NCI-H187 (cell line): ENCODE measurements at regions not wholly inside any gene's neighbourhood (a gene's known extent, or its start where the extent isn't known, plus 50 kb on each side); places are given as distances from the start of the nearest gene placed in this dataset.

Experiments
- DNase-seq, 2 experiments: peaks; one replicate each; lab custom pipeline; 2025; lab: John Stamatoyannopoulos, UW

DNA sequence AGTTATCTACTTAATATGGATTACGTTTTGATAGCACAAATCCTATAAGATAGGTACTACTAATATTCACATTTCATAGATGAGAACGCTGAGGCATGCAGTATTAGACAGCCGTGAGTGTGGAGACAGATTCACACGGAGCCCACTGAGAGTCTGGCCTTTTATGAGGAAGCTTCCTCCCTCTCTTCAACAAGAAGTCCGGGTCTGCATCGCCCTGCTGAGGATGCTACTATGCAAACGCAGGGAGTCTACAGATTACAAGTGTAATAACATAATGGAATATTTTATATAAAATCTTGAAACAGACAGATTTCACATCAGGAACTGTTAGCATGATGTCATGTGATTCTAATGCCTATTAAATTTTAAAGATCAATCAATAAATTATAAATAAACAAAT, 255.9 kb upstream of the GLI3 start:
- DNase-seq = no peak

DNA sequence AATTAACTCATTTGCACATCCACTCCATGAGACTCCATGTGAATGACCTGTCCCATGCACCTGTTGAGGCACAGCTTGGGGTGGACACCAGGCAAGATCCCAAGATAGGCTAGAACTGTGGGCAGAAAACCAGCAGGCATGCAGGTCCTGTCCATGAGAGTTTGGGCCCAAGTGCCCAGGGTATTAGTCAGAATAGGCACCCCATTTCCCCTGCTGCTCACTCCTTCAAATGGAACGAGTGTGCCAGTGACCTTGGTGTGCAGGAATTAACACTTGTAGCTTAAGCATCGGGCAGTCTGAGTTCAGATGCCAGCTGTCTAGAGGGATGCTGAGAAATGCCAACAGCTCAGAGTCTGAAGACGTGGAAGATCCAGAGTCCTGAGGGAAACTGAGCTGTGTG, 254.1 kb upstream of the GLI3 start:
- DNase-seq = no peak

DNA sequence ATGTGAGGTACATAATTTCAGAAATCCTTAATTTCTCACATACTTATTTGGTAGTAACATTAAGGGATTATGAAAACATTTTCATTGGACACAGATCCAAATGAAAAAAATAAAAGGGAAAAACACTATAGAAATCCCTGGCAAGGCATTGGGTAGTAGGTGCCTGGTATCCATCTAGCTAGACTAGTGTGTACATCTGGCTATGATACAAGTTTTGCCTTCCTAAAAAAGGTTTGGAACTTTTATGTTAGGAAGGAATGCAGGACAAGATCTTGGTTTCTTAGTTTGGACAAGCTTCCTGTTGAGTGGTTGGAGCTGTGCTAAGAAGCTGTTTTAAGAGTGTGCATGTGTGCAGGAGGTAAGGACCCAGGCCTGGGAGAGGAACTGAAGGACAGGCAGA, 252.3 kb upstream of the GLI3 start:
- no peak for DNase-seq

DNA sequence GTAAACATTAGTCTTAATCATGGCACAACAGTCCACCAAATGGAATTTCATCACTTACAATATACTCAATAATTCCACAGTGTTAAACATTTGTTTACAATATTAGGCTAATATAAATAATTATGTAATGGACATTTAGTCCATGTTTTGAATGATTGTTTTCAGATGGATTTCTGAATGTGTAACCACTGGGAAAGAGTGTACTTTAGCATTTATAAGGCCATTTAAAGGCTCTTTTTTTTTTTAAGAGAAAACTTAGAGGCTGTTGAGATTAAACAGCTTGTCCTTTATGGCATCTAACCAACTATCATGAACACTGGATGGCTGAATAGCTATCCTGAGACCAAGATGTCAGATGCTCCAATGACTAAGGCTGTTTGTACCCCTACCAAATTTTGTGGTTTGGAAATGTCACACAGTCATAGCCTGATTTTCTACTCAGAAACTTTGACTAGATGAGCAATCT, 248.3 kb upstream of the GLI3 start:
- no peak for DNase-seq

GRCh38 chr7:42483886-42484285, 246.9 kb upstream of the GLI3 start:
- no peak for DNase-seq

GRCh38 chr7:42479816-42480633, 243.0 kb upstream of the GLI3 start:
- DNase-seq = no peak

GRCh38 chr7:42479452-42479815, 242.4 kb upstream of the GLI3 start:
- no peak for DNase-seq

- DNase-seq = no peak
Measured at GRCh38 chr7:42478717-42479116, 241.7 kb upstream of the GLI3 start.

GRCh38 chr7:42476255-42476654, 239.2 kb upstream of the GLI3 start:
- DNase-seq = no peak

DNA sequence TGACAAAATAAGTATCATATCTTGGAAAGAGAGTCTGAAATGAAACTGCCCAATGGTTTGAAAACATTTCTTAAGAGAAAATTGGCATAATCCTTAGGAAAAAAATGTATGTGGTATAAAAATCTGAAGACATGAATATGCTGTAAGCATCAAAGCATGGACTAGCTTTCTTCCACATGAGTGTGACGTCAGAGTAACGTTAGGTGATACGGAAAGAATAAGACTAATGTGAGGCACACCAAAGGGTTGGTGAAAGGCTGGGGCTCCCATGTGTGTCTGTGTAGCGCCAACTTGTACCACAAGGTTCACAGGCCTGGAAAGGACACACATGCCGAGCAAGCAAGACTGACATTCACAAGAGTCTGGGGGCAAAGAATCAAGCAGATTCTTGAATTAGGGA, 238.1 kb upstream of the GLI3 start:
- DNase-seq = no peak

DNA sequence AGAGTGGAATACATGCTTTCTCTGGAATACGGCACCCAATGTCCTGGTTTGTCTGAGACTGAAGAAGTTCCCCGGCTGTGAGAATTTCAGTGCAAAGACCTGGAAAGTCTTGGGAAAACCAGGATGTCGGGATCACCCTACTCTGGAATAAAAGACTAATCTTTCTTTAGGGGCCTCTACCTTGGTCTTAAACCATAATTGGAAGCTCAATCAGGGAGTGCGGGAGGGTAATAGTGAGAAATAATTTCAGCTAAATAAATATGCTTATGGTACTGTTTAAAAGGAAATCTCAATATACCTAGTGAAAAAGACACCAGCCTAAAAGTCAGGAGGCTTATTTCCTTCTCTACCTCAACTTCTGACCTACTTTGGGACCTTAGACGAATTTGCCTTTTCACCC, 236.1 kb upstream of the GLI3 start:
- no peak for DNase-seq

DNA sequence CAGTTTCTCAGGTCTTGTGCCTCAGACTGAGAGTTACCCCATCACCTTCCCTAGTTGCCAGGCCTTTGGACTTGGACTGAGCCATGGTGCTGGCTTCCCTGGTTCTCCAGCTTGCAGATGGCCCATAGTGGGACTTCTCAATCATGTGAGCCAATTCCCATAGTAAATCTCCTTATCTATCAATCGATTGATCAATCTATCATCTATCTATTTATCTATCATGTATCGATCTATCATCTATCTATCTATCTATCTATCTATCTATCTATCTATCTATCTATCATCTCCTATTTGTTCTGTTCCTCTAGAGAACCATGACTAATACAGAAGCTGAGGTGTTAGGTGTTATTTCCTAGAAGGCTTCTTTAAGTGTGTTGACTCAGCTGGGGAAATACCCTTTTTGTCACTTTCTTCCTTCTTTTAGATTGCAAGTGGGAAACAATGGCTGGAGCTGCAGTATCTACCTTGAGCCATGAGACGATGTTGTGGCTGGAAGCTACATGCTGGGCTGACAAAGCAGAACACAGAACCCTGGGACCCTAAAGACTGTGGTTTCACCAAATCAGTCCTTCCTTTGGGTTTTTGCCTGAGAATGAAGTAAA, 234.7 kb upstream of the GLI3 start:
- no peak for DNase-seq

- DNase-seq = no peak
Measured at GRCh38 chr7:42469341-42469740, 232.3 kb upstream of the GLI3 start.

- DNase-seq = no peak
Measured at GRCh38 chr7:42468471-42468870, 231.5 kb upstream of the GLI3 start.

- no peak for DNase-seq
Measured at GRCh38 chr7:42461537-42461936, 224.5 kb upstream of the GLI3 start.

GRCh38 chr7:42460933-42461332, 223.9 kb upstream of the GLI3 start:
- DNase-seq = no peak

- no peak for DNase-seq
Measured at GRCh38 chr7:42460148-42460547, 223.1 kb upstream of the GLI3 start.

- no peak for DNase-seq
Measured at GRCh38 chr7:42457663-42458062, 220.7 kb upstream of the GLI3 start.

GRCh38 chr7:42456756-42457276, 219.8 kb upstream of the GLI3 start:
- DNase-seq = no peak

DNA sequence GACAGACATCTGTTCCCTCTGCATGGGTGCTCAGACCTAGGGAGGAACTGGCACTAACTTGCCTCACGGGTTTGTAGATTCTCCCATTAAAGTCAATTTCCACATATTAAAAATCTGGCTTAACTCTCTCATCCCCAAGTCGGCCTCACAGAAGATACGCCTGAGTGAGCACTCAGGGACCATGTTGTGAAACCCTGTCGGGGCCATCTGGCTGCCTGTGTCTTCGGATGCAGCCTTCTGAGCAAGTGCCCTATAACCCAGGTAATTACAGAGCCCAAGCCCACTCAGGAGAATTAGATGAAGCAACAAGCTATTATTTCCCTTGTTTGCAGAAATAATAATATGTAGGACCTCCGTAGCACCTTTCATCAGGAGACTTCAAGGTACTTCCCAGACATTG, 219.3 kb upstream of the GLI3 start:
- no peak for DNase-seq

GRCh38 chr7:42453931-42454361, 216.9 kb upstream of the GLI3 start:
- DNase-seq = no peak

- no peak for DNase-seq
Measured at GRCh38 chr7:42452356-42452755, 215.3 kb upstream of the GLI3 start.

DNA sequence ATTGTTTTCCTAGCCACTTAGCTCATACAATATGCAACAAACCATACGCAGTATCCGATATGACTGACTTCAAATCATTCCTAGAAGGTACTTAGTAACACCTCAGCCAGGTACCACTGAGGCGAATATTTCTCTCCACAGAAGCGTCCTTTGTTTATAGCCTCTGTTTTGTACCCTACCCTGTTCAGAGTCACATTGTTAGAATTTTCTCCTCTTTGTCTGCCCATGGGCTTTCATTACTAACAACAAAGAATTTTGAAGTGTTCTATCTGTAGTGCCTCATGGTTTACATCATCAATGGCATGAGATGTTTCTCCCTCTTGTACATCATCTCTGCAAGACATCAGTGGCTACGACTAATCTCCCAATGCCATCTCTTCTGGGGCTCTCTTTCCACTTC, 212.4 kb upstream of the GLI3 start:
- no peak for DNase-seq

GRCh38 chr7:42448901-42449300, 211.9 kb upstream of the GLI3 start:
- no peak for DNase-seq
